Forelimb muscle (tissue), 1 donor: ENCODE measurements at regions not wholly inside any gene's neighbourhood (a gene's known extent, or its start where the extent isn't known, plus 50 kb on each side); places are given as distances from the start of the nearest gene placed in this dataset.
"Not testable (repeated sequence)": the region's sequence is repeated elsewhere in the genome, so short reads cannot be mapped to it uniquely, and the experiment has no call there.

Source experiments
- DNase-seq: peaks from one replicate; pipeline ENCODE4 v3.0.0-alpha.2; 2013; ENCODE audit warnings: low read depth

DNA sequence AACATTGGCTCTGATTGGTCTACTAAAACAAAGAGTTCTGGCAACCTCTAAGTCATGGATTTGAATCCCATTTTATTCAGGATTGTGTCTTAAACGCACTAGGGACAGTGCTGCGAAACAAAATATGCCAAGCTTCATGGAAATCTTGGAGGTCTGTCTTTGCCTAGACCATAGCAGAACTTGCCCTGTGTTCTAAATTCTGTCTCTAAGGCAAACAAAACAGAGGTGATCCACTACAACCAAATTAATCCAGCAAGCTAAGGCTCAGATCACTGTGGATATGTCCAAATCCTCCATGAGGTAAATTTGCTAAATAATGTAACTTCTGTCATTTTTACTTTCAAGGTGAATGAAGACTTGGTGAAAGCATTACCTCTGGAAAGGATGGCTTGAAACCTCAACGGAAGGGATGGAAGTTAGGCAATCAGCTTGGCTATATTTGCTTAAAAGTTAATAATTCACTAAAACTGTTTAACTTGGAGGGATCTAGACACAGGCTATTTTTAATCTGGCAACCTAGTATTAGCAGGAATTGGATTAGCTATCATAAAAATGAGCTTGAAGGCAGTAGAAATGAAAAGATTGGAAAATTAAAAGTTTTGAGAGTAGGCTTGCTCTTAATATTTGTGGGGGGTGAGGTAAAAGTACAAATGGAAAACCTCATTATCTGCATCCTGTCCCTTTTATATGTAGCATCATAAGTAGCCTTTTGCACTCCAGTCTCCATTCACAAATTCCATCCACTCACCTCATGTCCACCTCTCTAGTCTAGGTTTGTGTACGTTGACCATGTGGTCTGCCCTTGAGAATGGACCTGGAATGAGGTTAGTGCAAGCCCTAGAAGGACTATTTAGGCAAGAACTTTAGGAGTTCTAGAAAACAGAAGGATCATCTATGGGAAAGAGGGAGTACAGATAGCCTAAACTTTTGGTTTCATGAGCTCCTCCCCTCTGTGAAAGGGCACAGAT lies 176.2 kb downstream of the SMC2 start:
- no peak for DNase-seq

DNA sequence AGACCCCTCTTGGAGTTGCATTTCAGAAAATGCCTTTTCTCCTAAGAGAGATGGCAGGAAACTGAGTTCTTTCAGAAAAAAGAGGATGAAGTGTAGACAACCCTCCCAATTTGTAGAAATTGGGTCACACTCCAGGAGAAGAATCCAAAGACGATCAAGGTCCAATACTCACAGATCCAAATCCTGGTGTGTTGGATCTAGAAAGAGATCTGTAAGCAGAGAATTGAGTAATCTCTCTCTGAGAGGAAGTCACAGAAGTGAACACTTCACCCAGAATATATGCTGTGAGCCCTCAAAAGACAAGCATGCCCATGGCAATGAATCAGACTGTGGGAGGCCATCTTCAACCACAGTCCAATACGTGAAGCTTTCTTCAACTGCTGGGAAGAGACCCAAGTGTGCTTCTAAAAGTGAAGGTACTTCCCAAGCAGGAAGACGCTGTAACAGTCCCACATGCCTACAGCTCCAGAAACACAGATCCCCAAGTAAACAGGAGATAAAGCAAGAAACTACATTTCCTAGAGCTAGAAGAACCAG lies 182.7 kb downstream of the SMC2 start:
- no peak for DNase-seq

DNA sequence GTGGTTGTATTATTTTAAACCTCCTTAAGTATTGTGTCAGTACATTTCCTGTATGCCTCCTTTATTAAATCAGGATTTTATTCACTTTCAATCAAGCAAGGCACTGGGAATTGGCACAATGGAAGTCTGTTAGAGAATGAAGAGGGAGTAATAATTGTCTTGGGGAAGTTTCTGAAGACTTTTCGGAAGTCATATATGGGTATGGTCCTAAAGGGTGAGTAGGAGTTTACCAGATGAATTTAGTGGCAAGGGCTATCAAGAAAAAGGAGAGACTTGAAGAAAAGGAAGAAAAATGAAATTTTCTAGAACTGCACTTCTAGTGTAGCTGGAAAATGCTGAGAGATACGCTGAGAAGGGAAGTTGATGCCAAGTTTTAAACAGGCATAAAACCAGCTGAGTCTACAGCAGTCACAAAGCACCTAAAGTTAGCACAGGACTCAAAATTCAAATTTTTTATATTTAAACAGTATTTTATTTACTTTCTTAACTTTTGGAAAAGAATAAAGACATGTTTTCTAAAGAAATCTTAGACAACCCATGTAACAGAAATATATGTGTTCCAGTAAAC lies 184.9 kb downstream of the SMC2 start:
- peak; percentile 17 for DNase-seq

DNA sequence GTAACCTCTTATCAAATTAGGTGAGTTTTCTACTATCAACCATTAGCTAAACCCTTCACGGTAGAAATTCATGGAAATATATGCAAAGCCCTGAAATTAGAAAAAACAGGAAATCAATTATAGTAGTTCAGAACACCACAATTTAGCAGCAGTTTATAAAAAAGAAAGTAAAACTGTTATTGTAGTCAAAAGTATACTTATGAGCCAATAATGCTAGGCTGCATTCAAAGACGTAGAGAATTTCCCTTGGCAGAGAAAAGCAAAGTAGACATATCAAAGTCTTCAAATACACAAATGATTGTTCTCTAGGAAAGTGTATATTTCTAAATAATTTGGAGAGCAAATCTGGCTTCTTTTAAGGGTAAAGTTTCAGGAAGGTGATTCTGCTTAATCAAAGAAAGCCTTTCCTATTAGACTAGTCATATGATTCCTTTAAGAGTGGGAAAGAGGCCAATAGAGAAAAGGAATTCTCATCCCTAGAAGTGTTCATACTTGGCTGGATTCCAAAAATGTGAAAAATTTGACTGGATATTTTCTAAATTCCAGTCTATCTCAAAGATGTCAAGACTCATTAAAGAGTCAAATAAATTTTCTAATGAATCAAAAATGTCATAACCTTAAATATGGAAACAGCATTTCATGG lies 185.5 kb downstream of the SMC2 start:
- peak; percentile 9 for DNase-seq

DNA sequence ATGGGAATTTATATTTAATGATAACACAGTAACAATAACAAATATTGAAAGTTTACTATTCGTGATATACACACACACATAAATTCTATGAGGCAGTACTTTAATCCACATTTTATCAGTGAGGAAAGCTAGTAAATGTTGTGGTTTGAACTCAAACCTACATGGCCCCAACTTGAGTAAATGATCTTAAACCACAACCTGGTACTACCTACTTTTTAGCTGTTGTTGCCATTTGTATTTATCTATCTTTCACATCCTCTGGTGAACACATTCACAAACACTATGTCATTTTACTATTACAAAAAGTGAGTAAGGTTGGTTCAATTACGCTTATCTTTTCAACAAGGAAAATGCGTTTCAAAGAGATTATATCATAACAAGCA lies 186.1 kb downstream of the SMC2 start:
- DNase-seq: no peak

DNA sequence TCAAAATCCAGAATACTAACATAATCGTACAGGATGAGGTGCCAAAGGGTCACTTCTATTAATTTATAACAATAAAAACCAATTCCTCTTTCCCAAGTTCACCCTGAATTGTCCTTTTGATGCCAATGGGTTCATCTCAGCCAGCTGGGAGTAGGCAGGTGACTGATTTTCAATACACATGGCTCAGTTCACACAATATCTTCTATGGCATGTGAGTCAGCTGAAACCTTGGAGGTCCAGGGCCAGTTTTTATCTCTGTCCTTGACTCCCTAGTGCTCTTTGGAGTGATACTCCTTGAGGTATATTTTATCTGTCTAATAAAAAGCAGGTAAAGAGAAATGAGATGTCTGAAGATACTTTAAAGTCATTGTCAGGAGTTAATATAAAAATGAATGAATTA lies 186.6 kb downstream of the SMC2 start:
- DNase-seq: no peak

DNA sequence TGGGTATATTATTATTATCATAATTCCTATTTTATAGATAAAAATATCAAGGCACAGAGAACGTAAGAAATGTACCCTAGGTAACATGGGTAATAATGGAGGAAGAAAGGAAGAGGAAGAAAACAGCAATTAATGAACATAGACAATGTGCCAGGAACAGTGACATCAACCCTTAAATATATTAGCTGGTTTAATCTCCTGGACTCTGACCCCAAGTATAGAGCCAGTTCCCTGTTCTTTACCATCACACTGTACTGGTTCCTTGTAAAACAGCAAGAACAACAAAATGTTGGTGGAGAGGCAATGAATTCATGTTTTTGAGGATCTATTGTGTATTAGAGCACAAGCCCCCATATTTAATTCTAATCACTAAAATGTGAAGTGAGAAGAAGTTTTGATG lies 192.1 kb downstream of the SMC2 start:
- no peak for DNase-seq

DNA sequence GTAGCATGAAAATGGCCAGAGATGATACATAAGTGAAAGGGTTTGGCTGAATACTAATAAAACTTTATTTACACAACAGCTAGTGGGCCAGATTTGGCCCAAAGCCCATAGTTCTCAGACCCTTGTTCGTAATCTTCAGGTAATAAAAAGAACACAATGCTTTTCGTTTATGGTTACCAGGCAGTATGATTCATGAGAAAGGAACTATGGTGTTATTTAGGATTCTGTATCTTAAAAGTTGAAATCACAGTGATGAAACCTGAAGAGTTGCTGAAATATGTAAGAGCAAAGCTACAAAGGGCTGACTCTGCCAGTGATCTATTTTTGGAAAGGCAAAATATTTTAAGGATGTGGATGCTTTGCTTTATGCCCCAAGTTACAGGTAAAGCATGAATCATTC lies 192.7 kb downstream of the SMC2 start:
- DNase-seq: no peak

DNA sequence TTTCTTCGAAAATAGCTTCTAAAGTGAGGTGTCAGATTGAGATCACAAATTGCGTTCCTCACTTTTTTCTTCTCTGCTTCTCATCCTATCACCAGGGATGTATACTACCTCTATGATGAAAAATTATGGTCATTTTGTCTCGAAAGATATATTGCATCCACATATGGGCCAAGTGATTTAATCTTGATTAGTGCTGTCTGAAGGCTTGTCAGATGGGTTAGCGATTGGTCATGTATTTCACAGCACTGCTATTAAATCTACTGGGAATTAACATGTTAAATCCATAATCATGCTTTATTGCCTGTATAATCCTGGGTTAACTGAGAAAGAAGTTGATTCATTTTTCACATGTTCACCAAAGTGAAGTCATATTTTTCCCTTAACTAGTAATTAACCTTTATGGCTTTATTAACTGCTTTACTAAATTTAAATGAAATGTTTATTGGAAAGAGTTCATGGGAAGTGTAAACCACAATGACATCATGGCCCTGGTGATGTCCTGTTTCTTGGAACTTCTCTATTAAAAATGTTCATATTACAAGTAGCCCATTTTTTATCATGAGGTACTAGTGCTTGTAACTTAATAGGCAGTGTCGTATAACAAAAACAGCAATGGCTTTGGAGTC lies 193.3 kb downstream of the SMC2 start:
- no peak for DNase-seq

DNA sequence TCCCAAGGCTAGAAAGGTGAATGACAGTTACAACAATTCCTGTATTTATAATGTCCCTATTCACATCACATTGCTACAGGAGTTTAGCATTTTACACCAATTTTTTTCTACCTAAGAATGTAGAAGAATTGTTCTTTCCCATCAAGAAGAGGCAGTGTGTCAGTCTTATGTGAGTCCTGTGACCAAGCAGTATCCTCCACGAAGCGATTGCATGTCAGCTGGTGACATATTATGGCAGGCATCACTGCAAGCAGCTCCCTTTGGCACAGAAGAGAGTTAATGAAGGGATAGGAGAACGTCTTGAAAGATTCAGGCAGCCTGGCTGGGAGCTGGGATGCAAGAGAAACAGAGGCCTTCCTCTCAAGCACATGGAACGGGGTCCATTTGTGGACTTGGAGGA lies 199.8 kb downstream of the SMC2 start:
- DNase-seq: no peak

DNA sequence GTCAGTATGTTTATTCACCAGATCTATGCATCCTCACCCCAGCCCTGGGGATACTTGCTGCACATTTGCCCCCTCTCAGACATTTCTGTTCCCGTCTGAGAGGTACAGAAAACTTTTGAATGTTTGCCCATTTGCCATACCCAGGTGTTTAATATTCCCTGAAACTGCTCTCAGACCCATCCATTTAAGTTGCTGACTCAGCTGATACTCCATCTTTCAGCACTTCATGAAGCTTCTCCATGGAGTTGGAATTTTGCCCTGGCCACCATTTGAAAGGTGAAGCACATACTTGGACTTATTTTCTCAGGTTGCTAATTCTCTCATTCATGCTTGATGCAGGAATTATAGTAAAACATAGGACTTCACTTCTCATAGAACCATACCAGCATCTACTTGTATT lies 203.9 kb upstream of the OR13F1 start:
- DNase-seq: no peak

DNA sequence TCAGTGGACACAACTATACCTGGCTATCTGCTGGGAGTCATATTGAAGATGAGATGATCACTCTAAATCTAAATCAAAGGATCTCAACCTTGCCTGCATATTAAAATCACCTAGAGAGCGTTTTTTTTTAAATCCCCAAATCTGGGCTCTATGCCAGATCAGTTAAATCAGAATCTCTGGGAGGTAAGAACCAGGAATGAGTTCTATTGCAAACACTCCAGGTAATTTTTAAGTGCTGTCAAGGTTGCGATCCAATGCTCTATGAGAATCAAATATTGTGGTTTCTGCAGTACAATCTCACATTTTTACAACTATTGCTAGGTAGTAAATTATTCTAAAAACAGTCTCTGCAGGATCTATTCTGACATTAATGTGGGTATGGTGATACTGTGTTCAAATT lies 202.3 kb upstream of the OR13F1 start:
- DNase-seq: no peak

DNA sequence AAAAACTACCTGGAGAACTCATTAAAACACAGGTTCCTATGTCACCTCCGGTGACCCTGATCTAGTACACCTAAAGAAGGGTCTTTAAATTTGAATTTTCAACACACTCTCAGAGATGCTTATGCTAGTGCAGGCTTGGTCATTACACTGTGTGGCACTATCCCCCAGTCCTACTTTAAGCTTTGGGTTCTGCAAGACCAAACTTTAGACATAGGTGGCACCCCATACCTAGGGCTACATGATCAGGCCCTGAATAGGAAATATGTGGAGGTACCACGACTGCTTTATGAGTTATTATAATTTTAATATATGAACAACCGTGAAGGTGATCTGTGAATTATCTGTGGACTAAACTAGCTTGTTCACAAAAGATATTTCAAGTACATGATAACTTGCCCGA lies 201.3 kb upstream of the OR13F1 start:
- no peak for DNase-seq

DNA sequence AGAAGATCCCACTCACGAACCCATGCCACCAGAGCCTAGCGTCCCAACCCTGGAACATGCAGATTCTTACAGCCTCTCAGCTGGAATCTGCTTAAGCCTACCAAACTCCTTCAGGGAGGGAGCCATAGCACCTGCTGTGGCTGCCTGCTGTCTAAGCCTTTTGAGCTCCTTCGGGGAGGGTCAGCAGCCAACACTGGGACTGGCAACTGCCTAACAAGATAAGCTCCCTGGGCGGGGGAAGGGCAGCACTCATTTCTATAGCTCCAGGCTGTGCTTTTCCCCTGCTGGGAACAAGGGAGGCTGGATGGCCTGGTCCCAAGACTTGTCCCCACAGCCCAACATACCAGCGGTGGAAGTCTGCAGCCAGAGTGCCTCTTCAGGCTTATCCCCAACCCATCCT lies 199.1 kb upstream of the OR13F1 start:
- no peak for DNase-seq

DNA sequence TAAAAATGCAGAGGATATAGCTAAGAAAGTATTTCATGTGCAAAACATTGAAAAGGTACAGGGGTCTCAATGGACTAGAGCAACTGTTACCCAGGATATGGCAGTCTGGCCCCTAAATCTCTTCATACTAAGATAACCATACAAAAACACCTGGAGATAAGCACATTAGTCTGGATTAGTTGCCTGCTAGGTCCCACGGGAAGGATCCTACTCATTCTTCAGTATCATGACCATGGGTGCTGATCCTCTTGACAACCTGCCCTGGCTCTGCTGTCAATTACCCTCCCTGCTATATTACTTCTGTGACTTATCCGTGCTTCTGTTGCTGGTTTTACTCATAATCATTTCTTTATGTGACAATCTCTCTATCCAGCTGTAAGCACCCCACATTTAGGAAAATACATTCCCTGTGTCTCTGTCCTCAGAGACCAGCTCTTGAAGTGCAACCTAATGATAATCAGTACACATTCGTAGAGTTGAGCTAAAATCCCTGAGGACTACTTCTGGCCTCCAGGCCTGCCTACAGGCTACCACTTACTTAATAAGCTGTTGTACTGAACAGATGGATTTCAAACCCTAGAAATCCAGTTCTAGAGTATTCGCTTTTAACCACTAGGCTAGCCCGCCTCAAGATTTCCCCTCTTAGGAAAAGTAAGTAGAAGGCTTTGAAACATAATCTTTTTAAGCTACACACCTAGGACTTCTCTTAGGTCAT lies 190.5 kb upstream of the OR13F1 start:
- DNase-seq: no peak

DNA sequence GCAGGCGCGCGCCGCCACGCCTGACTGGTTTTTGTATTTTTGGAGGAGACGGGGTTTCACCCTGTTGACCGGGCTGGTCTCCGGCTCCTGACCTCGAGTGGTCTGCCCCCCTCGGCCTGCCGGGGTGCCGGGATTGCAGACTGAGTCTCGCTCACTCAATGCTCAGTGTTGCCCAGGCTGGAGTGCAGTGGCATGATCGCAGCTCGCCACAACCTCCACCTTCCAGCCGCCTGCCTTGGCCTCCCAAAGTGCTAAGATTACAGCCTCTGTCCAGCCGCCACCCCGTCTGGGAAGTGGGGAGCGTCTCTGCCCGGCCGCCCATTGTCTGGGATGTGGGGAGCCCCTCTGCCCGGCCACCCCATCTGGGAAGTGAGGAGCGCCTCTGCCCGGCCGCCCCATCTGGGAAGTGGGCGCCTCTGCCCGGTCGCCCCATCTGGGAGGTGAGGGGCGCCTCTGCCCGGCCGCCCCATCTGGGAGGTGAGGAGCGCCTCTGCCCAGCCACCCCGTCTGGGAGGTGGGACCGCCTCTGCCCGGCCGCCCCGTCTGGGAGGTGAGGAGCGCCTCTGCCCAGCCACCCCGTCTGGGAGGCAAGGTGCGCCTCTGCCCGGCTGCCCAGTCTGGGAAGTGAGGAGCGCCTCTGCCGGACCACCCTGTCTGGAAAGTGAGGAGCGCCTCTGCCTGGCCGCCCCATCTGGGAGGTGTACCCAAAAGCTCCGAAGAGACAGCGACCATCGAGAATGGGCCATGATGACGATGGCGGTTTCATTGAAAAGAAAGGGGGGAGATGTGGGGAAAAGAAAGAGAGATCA lies 187.7 kb upstream of the OR13F1 start:
- not testable (repeated sequence) for DNase-seq

DNA sequence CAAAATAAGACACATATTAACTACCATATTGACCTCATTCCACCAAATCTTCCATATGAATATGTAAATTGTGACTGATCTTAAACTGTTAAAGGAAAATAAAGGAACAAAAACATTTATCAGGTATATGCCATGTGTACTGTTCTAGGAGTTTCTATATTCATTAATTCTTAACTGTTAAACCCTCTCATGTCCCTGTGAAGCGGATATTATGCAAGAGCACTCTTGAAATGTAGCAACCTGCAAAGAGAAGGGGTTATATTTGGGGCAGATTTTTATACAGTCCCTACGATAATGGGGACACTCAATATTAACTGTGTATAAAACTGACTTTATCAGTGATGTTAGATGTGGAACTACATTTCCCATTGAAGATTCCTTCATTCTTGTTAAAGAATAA lies 184.9 kb upstream of the OR13F1 start:
- DNase-seq: no peak

DNA sequence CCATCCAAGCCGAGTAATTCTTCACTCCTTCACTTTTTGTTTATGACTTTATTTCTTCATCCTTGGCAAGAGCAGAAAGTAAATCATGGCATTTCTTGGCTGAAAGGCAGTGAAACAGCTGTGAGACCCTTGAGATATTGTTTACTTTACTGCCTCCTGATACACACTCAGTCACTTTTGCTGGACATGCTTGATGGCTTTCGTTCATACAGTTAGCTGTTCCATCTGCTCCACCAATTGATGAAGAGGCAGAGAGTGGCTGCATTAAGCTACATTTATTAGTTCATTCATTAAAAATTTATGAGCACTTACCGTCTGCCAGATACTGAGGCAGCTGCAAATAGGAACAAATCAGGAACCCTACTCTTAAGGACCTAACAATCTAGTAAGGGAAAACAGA lies 184.4 kb upstream of the OR13F1 start:
- no peak for DNase-seq

DNA sequence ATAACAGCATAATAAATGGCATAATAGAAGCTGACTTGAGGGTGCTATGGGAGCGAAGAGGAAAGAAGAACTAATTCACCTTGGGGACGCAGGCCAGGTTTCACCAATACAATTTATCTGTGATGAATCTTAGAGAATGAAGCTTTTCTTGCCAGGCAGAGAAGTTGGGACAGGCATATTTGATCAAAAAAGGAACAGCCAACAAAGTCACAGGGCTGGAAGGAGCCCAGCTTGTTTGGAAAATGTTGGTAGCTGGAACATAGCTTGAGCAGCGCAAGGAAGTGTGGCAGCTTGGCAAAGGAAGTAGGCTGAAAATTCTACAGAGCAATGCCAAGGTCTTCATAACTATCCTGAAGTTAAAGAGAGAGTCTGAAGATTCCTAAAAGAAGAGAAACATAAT lies 181.5 kb upstream of the OR13F1 start:
- DNase-seq: no peak

DNA sequence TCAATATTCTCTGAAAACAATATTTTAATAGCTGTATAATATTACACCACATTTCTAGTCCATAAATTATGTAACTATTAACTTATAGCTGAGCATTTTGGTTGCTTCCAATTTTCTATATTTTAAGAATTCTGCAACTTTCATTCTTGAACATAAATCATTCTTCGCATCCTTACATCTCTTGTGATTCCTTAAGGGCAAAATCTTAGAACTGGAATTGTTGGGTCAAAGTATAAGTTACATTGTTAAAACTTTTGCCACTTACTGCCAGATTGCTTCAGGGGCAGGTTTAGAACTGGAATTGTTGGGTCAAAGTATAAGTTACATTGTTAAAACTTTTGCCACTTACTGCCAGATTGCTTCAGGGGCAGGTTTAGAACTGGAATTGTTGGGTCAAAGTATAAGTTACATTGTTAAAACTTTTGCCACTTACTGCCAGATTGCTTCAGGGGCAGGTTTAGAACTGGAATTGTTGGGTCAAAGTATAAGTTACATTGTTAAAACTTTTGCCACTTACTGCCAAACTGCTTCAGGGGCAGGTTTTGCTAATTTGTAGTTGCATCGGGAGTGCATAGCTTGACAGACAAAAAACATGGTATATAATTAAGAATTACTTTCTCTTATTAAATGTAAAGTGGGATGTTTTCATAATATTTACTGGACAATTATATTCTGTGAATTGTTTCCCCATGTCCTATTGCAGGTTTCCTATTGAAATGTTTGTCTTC lies 179.9 kb upstream of the OR13F1 start:
- DNase-seq: not testable (repeated sequence)
